ENCODE measurements at regions not wholly inside any gene's neighbourhood (a gene's known extent, or its start where the extent isn't known, plus 50 kb on each side); places are given as distances from the start of the nearest gene placed in this dataset.

DNA sequence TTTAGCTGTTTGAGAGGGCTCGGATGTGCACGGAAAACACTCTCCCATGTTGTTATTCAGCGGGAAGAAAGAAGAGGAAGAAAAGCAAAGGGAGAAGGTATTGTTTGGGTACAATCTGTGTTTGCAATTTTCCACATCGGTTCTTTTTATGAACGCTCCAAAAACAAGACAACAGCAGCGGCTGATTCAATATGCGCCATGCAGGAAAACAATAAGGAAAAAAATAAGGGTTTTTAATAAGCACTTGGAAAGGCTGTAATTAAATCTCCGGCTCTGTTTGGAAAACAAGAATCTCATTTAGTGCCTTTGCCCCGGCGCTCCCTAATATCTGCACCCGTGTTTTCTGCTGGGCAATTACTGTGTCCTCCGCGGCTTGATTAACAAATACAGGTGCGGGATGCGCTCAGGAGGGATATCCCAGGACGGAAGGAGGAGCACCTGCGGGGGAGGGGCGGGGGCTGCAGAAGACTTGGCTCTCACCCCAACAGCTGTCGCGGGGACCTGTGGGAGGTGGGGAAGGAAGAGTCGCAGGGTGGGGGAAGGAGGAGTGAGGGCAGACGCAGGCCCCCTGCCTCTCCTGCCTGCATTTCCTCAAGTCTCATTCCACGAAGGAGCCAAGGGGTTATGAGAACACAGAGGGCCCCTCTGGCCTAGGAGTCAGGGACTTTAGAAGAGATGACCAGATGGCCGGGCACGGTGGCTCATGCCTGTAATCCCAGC is 181.5 kb upstream of the PODXL start:
- Histone ChIP-seq H3K36me3 (no peaks in the 10 kb centered on the region), H3K4me3 (no peak overlapping the region), H3K9me3 (no peaks in the 10 kb centered on the region), H3K4me1 (no peaks in the 10 kb centered on the region), H3K27me3 (no peaks in the 10 kb centered on the region), H3K27ac (no peak overlapping the region)
- intact Hi-C loops (cut with DNase I; ENCODE audit: low total_unique reads) = no loop called here
- DNase-seq = no peak
- TF ChIP-seq, protein P1, sequence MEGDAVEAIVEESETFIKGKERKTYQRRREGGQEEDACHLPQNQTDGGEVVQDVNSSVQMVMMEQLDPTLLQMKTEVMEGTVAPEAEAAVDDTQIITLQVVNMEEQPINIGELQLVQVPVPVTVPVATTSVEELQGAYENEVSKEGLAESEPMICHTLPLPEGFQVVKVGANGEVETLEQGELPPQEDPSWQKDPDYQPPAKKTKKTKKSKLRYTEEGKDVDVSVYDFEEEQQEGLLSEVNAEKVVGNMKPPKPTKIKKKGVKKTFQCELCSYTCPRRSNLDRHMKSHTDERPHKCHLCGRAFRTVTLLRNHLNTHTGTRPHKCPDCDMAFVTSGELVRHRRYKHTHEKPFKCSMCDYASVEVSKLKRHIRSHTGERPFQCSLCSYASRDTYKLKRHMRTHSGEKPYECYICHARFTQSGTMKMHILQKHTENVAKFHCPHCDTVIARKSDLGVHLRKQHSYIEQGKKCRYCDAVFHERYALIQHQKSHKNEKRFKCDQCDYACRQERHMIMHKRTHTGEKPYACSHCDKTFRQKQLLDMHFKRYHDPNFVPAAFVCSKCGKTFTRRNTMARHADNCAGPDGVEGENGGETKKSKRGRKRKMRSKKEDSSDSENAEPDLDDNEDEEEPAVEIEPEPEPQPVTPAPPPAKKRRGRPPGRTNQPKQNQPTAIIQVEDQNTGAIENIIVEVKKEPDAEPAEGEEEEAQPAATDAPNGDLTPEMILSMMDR (IDR thresholded peaks at IDR 0.05) = no peak
- TF ChIP-seq POLR2A (IDR thresholded peaks at IDR 0.05) = no peak

DNA sequence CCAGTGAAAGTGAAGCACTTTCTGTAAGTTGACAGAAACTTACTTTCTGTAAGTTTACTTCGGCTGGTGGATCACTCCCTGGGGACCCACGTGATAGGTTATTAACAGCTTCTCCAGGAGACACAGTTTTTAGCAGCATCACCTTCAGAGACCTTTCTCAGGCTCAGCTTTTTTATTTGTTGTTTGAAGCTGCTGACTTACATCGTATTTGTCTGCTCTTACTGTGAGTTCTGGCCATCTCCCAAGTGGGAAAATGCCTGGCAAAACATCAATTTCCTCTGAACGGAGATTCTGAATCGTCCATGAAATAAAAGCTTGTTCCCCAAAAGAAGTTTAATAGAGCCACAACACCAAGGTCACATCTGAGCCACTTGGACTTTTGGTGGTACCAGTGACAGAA is 178.7 kb upstream of the PODXL start:
- no peaks in the 10 kb centered on the region for H3K27me3 ChIP-seq
- no peaks in the 10 kb centered on the region for H3K4me1 ChIP-seq
- no peaks in the 10 kb centered on the region for H3K36me3 ChIP-seq
- no peak for TF ChIP-seq POLR2A (IDR thresholded peaks at IDR 0.05)
- TF ChIP-seq, protein P1 (IDR thresholded peaks at IDR 0.05) = no peak
- intact Hi-C loops (cut with DNase I; ENCODE audit: low total_unique reads) = no loop called here
- DNase-seq = no peak
- H3K4me3 ChIP-seq = no peak overlapping the region
- H3K27ac ChIP-seq = no peak overlapping the region
- H3K9me3 ChIP-seq = no peaks in the 10 kb centered on the region

DNA sequence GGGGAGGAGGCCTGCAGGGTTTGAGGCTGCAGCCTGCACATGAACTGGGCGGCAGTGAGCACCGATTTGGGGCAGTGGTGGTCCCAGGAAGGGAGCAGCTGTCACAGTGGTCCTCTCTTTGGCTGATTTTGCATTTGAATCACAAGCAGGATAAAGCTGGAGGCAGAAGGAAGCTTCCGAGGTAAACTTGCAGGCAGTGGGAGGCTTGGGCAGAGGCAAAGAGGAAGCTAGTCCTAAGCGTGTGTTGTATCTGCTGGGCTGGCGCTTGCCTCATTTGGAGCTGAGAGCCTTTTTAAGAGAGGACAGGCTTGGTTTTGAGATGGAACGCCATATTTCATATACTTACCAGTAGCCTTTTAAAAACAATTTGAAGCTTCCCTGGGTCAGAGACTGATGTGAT is 177.2 kb upstream of the PODXL start:
- intact Hi-C loops (cut with DNase I; ENCODE audit: low total_unique reads) = no loop called here
- TF ChIP-seq, protein P1 (IDR thresholded peaks at IDR 0.05) = no peak
- TF ChIP-seq POLR2A (IDR thresholded peaks at IDR 0.05) = no peak
- Histone ChIP-seq H3K27ac (no peak overlapping the region), H3K9me3 (no peaks in the 10 kb centered on the region), H3K36me3 (no peaks in the 10 kb centered on the region), H3K27me3 (no peaks in the 10 kb centered on the region), H3K4me1 (no peaks in the 10 kb centered on the region), H3K4me3 (no peak overlapping the region)
- no peak for DNase-seq

DNA sequence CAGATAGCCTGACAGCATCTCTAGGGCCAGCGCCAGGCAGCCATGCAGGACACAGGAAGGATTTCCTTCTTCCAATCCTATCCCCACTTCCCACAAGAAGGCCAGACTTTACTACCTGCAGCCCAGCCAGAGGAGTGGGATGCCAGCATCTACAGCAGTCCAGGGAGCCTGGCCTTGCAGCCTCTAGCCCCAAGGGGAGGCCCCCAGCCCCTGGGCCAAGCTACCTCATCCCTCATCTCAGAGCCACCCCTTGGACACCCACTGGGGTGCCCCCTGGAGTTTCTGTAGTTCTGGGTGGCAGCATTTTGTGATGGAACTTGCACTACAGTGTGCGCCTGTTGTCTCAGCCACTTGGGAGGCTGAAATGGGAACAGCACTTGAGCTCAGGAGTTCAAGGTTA is 170.8 kb upstream of the PODXL start:
- Histone ChIP-seq H3K27me3 (no peaks in the 10 kb centered on the region), H3K27ac (no peak overlapping the region), H3K4me3 (no peak overlapping the region), H3K9me3 (no peaks in the 10 kb centered on the region), H3K36me3 (no peaks in the 10 kb centered on the region), H3K4me1 (no peaks in the 10 kb centered on the region)
- DNase-seq = no peak
- TF ChIP-seq, protein P1 (IDR thresholded peaks at IDR 0.05) = no peak
- TF ChIP-seq POLR2A (IDR thresholded peaks at IDR 0.05) = no peak
- intact Hi-C loops (cut with DNase I; ENCODE audit: low total_unique reads) = no loop called here

DNA sequence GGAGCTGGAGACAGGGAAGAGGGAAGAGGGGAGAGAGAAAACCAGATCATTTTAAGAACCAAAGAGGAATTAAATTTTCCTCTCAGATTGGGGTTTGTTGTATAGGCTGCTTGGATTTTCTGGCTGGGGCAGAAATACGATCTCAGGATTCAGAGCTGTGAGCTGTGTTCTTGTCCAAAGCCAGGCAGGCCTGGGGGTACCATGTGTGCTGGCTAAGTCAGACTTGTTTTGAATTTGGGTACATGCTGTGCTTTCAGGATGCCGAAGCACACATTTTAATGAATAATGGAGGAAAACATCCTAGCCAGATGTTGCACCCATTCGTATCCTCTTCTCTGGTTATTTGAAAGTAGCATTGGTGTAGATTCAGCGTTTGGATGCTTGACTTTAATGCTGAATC is 170.3 kb upstream of the PODXL start:
- H3K4me1 ChIP-seq = no peaks in the 10 kb centered on the region
- H3K27me3 ChIP-seq = no peaks in the 10 kb centered on the region
- no peak overlapping the region for H3K27ac ChIP-seq
- no peaks in the 10 kb centered on the region for H3K9me3 ChIP-seq
- no peak overlapping the region for H3K4me3 ChIP-seq
- no peaks in the 10 kb centered on the region for H3K36me3 ChIP-seq
- no peak for DNase-seq
- TF ChIP-seq, protein P1 (IDR thresholded peaks at IDR 0.05) = no peak
- no peak for TF ChIP-seq POLR2A (IDR thresholded peaks at IDR 0.05)
- intact Hi-C loops (cut with DNase I; ENCODE audit: low total_unique reads) = no loop called here
